GM21737 (cell line): ENCODE measurements at regions not wholly inside any gene's neighbourhood (a gene's known extent, or its start where the extent isn't known, plus 50 kb on each side); places are given as distances from the start of the nearest gene placed in this dataset.

Experiments used
- ATAC-seq: cut with Tn5 transposase; IDR thresholded peaks from one replicate; pipeline ENCODE4 v1.9.1; 2021; ENCODE audit warnings: mild to moderate bottlenecking, moderate library complexity; ENCODE audit not compliant: unreplicated experiment

DNA sequence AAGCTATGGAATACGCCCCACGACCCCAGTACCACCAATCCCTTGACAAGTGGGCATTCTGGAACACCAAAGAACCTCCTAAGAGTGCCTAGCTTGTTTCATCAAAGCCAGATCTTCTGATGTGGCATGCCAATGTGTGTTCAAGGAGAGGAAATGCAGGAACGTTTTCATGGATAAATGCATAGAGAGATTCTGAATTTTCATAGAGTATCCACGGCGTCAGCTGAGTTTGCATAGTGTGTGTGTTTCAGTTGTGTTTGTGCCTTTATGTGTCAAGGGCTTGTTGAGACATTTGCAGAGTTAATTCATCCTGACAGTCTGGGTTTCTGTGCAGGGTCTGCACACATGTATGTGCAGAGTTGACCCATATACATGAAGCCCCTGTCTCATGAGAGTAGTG, 172.7 kb upstream of the LRFN2 start:
- ATAC-seq: no peak

DNA sequence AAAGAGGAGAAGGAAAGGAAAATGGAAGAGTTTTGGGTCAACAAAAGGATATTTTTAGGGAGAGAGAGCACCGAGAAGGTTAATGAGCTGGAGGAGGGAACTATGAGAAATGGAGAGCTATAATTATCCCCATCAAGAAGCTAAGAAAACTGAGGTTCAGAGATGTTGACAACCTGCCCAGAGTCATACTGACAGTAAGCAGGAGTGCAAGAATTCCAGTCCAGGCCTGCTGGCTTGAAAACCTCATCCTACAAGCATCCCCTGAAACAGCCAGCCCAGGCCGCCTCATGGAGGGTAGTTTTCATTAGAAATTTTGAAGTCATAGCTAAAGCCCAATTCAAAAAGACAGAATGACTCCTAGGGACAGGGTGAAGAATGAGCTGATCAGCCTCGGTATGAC, 172.1 kb upstream of the LRFN2 start:
- no peak for ATAC-seq

DNA sequence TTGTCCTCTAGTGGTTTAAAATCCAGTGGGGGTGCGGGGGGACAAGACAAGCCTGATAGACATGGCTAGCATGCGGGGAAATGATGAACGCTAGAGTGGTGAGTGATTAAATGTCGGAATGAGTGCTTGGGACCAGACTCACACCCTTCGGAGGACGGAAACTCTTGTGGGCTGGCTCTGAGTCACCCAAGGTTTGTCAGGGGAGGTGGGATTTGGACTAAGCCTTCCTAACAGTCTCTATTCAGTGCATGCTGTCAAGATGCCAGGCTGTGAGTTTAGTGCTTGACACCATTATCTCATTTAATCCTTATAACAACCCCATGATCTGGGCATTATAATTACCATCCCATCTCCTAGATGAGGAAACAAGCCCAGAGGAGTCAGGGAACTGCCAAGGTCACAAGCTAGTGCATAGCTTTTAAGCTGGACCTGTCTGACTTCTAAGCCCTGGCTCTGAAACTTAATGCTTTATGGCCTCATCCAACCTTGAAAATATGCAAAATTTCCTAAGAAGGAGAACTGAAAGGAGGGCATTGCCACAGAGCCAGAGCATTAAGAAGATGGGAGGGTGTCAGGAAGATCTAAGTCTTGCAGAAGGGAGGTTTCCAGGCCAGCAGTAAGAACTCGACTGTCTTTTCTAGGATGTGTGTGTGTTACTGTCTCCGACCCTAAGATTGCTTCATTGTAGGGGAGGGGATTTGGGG, 168.7 kb upstream of the LRFN2 start:
- no peak for ATAC-seq

DNA sequence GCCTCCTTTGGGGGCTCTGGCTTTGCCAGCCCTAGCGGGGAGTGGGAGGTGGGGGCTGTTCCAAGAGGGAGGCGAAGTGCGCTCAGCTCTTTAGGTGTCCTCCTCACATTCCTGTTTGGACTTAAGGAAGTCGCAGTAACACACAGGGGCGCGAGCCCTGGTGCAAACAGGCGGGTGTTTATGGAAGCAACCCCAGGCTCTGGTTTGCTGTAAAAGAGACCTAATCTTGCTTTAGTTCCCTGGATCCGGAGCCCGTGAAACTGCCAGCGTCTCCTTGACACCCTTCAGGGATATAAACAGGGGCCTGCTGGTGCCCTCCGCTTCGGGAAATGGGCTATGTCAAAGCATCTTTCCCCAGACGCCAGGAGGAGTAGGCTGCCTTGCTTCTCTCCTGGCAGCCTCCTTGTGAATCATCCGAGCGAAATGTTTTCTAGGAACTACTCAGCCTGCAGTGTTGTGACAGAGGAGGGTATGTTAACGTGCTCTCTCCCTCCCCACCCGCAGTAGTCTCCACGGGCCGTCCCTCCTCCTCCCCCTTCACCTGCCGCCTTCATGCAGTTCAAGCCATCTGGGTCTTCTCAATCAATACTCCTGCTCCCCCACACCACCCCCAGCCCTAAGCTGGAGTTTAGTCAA, 168.0 kb upstream of the LRFN2 start:
- ATAC-seq: no peak

DNA sequence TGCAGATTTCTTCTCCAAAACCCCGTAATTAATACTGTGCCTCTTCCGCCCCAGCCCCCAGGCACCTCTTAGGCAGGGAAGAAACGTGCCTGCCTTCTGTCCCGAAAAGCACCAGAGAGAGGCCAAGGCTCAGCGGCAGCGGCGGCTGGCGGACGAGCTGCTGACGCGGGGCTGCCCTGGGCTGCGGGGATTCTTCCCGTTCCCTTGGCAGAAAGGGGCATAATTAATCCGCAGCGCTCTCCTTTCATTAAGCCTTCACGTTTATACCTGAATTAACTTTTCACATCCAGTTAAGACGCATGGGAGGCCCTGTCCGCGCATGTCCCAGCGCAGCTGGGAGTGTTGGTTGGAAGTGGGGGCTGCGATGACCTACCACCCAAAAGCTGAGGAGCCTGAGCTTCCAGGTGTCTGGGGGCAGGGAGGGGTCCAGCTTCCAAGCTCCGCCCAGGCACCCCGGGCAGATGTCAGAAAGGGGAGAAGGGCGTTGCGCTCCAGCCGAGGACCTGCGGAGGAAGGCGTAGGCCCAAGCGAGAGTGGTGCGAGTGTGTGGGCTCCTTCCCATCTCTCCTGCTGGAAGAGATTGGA, 167.4 kb upstream of the LRFN2 start:
- no peak for ATAC-seq

DNA sequence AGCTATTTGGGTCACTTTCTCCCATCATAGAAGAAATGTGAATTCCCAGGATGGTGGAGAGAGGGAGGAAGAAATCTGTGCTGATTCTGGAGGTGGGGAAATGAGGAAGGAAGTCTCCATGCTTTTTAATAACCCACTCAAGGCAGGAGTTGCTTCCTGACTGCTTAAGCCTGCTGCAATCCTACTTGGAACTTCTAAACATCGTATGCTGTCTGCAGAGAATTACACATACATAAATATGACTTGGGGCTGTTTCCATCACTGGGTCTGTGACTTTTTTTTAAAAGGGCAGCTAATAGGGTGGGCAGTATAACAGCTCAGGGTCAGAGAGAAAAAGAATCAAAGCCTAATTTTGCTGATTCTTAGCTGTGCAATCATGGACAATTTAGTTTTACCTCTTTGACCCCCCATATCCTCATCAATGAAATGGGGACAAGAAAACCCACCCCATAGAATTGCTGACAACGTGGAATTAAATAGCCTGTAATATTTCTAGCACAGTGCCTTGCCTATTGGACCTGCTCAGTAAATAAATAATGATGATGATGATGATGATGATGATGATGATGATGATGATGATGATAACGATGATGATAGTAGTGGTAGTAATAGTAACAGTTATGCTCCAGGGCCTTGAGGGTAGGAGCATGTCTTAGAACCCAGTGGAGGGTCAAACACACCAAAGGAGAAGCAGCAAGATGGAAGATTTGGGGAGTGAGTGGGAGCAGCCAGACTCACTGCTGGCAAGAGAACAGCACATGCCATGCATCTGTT, 166.7 kb upstream of the LRFN2 start:
- no peak for ATAC-seq

DNA sequence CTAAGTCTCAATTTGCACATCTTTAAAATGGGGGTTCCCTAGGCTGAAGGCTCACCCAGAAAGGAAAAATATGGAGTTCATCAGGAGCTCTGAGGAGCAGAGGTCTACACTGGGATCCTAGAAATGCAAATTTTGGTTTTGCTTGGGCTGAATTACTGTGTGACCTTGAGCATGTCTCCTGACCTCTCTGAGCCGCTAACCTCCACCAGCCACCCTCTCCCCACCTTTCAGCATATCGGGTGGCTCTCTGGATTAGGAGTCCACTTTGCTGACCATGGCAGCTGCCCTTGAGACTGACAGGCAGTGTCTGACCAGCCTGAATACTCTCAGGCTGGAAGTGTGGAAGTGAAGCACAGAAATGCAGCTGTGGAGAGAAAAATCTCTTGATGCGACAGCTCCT, 165.9 kb upstream of the LRFN2 start:
- ATAC-seq: no peak

DNA sequence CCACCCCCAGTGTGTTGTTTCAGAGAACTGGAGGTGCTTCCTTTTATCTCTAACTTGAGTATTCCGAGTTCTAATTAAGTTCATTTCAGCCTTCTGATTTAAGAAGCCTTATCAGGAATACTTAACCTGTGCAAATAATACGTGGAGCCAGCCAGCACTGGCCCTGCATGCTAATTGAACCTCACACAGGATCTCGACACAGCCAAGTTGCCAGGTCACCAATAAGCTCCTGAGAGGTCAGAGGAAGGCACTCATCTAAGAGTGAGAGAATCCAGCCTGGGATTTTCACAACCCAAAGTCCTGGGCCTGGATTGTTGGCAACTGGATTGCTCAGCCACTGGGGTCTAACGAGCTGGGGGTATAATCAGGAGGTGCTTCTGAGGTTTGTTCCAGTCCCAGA, 157.7 kb upstream of the LRFN2 start:
- no peak for ATAC-seq

DNA sequence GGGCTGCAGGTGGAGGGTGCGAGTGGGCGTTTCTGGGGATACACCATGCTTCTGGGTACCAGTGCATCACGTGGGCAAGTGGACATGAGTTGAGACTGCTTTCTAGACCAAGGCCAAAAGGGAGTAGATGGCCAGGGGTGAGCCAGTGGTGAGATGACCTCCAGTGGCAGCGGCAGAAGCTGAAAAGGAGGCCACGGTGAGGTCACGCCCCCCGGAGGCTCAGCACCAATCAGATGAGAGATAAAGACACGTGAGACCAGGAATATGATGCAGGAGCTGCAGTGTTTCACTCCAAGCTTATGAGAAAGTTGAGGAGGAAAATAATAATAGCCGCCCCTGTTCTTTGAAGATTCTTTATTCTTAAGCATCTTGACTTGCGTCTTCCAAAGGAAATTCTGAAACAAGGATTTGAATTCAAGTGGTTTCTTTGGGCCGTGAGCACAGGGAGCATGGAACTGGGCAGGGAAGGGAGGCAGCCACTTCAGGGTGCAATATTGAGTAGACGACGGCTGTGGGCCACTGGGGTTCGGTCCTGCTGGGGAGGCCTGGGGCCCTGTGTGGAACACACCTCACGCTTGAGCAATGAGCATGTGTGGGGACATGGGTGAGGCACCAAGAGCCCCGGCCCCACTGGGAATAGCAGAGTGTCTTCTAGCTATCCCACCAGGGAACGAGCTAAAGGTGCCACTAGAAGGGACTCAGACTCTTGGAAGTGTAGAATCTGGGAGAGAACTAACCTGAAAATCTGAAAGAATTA, 156.7 kb upstream of the LRFN2 start:
- no peak for ATAC-seq

DNA sequence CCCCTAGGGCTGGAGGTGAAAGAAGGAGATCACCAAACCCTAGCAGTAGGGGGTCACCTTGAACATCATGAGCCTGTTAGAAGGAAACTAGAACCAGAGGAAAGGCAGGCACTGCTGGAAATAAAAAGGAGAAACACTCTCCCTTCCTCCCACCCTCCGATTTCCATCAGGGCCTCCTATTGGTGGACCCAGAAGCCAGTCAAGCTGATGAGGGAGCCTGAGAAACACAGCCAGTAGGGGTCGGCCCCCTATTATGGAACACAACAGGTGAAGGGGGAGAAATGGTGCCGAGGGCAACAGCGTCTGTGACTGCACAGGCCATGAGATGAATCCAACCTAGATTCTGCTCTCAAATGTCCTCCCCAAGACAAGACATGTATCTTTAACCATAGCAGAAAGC, 156.1 kb upstream of the LRFN2 start:
- no peak for ATAC-seq

DNA sequence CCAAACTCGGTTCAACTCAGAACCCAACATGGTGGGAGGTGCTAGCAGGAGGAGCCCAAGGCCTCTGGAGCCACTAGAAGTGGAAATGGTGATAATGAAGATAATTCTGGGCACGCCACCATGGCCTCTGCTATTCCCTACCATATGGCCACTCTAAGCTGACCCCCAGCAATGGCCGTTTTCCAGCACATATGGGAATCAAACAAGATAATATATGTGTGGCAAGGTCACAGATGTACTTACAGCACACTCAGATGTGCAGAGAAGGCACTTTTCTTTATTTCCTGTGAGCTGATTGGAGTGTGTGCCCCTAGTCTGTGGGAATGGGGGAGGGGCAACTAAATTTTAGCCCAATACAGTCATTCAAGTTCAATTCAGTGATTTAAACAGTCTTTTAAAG, 153.4 kb upstream of the LRFN2 start:
- ATAC-seq: no peak

DNA sequence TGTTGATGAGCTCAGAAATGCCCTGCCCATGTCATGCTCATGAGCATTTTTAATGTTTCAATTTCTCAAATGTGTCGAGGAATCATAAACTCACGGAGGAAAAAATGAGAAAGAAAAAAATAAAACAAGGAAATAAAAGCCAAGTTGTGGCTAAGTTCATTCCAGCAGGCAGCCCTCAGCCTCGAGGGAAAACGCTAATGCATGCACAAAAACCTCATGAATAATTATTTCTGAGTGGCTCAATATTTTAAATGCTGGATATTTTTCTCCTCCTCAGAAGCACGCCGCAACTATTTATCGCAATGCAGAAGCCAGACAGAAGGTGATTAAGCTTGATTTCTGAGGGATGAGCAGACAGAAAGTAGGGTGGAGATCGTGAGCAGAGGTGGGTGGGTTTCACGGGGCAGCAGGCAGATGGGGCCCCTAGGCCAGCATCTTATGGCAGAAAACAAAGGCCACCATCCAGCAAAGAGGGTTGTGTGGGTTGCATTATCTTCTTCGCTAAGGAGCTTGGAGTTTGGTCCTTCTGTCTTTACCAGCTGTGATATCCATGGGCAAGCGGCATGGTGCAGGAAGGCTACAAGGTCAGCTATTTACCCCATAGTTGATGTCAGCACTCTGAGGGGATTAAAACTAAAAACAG, 151.5 kb upstream of the LRFN2 start:
- no peak for ATAC-seq

DNA sequence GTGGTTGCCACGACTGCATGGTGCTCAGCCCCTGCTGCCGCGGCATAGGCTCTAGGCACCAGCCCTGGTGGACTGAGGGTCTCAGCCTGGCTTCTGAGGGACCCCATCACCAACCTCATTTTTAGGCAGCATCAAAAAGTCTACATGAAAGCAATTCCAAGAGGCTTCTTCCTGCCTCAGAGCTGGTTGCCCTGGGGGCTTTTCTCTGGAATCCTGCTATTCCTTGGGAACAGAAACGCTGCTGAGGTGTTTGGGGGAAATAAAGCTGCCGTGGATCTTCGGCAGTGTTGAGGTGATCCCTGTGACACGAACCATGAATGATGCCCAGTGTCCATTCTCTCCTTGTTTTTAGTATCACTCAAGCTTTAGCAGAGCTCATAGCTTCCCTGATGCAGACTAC, 148.4 kb upstream of the LRFN2 start:
- no peak for ATAC-seq

DNA sequence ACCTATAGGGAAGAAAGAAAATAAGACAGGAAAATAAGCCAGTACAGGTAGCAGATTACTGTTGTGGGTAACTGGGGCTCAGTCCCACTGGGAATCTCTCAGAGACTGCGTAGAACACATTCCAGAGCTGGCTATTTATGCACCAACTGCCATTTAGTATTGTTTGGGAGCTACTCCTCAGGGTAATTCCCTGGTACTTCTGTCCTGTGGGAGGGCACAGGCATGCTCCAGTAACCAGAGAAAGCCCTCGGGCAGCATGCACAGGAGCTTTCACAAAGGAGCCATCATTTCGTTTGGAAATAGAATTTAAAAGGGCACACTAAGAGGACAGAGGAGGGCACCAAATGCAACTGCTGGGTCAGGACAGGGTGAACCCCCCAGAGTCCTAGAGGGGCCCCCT, 148.0 kb upstream of the LRFN2 start:
- ATAC-seq: no peak

DNA sequence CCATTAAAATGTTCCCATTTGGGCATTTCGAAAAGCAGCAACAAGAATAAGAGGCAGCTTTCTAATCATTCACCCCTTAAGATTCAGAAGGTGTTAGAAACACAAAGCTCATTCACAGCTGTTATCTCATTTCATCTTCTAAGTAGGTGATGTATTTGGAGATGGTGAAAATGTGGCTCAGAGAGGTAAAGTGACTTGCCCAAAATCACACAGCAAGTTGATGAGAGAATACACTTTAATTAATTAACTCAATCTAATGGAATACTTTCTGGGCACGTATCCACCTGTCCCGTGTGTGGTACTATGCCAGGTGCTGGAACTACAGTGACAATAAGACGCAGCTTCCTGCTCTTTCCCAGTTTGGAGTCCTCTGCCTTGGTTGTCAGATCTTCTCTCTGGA, 147.4 kb upstream of the LRFN2 start:
- no peak for ATAC-seq

DNA sequence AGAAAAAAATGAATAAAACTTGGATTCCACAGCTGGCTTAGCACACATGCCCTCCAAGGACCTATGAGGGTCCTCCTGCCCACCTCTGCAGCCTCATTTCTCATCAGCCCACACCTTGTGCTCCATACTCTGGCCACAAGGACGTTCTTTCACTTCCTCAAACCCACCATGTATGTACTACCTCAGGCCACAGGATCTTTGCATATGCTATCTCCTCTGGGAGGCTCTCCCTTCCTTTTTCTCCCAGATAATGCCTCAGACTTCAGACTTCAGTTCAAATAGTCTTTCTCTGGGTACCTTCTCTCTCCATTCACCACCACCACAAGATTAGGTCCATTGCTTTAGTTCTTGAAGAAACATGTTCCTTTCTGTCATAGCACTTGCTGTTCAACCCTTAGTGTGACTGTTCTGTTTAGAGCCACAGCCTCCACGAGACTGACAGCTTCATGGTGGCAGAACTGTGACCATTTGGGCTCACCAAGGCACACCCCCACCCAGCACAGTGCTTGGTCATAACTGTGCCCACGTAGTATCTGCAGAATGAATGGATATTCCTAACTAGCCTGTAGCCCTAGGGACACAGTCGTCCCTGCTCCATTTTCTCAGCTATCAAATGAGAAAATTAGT, 146.7 kb upstream of the LRFN2 start:
- ATAC-seq: no peak

DNA sequence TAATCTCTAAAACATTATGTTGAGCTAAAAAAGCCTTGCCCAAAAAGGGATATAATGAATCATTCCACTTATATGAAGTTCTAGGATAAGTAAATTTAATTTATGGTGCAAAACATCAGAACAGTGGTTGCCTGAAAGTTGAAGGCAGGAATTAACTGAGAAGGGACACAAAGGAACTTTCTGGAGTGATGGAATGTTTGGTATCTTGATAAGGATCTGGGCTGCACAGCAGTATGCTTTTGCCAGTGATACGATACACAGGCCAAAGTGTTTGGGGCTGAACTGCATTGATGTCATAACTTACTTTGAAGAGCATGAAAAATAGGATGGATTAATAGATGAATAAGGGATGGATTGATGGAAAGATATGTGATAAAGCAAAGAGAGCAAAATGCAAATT, 146.1 kb upstream of the LRFN2 start:
- ATAC-seq: no peak

DNA sequence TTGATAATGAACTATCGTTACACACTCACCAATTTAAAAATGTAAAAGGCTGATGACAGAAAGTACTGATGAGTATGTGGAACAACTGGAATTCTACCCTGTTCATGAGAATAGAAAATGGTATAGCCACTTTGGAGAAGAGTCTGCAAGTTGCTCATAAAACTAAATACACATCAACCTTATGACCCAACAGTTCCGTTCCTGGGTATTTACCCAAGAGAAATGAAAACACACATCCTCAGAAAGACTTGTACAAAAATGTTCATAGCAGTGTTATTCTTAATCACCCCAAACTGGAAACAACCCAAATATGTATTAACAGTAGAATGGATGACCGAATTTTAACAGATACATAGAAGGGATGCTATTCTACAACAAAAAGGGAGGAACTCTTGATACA, 145.7 kb upstream of the LRFN2 start:
- no peak for ATAC-seq

DNA sequence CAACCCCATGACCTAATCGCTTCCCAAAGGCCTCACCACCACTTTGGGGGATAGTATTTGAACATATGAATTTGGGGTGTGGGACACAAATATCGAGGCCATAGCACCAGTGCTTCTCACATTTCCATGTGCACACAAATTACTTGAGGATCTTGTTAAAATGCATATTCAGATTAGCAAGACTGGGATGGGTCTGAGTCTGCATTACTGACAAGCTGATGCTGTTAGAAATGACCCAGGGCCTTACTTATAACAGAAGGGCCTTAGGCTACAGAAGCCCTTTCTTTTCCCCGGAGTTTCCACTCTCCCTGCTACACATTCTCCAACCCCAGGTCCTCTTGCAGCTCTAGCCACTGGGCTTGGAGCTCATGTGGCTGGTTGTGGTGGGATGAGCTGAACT, 141.5 kb upstream of the LRFN2 start:
- no peak for ATAC-seq

DNA sequence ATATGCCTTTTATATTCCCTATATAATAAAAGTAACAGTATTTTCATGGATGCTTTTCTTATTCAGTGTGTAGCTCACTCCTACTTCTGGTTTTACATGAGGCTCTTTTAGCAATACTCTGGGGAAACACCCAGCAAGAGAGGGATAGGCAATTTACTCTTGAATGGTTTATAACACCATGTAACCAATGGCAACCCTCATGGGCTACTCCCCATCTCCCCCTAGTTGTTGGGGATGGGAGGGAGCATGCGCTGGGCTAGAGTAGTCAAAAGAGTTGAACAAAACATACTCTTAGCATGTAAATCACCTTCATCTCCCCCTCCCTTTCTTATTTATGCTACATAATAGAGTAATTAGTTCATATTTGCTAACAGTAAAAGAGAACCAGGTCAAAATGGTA, 140.1 kb upstream of the LRFN2 start:
- no peak for ATAC-seq
